ENCODE measurements at regions not wholly inside any gene's neighbourhood (a gene's known extent, or its start where the extent isn't known, plus 50 kb on each side); places are given as distances from the start of the nearest gene placed in this dataset.

DNA sequence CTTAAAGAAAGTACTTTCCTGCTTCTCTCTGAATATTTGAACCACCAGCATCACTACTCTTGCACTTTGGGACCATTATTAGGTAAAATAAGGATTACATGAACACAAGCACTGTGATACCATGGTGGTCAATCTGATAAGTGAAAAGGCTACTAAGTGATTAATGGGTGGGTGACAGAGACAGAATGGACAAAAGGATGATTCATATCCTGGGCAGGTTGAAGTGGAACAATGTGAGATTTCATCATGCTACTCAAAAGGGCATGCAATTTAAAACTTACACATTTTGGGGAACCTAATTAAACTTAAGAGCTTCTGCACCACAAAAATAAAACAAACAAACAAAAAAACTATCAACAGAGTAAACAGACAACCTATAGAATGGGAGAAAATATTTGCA is 172.0 kb upstream of the CD96 start:
- H3K4me1 ChIP-seq (ENCODE audit: insufficient read depth, low read length, severe bottlenecking) = no peaks in the 10 kb centered on the region
- no peak overlapping the region for H3K27ac ChIP-seq (ENCODE audit: low read depth, low read length, poor library complexity, severe bottlenecking)
- no peak overlapping the region for H3K4me2 ChIP-seq (ENCODE audit: low read length)
- H3K9me2 ChIP-seq (ENCODE audit: low read depth, low read length) = no peaks in the 10 kb centered on the region
- H3K27me3 ChIP-seq (ENCODE audit: insufficient read depth, low read length) = no peaks in the 10 kb centered on the region
- no peaks in the 10 kb centered on the region for H4K20me1 ChIP-seq (ENCODE audit: insufficient read depth, low read length)
- H3K9ac ChIP-seq (ENCODE audit: low read length) = no peak overlapping the region
- H3K4me3 ChIP-seq (ENCODE audit: low read depth, low read length, poor library complexity, severe bottlenecking) = no peak overlapping the region
- no peaks in the 10 kb centered on the region for H3K9me3 ChIP-seq (ENCODE audit: low read length)
- no peak overlapping the region for H2AFZ ChIP-seq (ENCODE audit: low read length)
- no peaks in the 10 kb centered on the region for H3F3A ChIP-seq (ENCODE audit: insufficient read depth, low read length)
- no peak for TF ChIP-seq EZH2 (IDR thresholded peaks at IDR 0.05; ENCODE audit: borderline replicate concordance, low read length)
- TF ChIP-seq, protein P1, sequence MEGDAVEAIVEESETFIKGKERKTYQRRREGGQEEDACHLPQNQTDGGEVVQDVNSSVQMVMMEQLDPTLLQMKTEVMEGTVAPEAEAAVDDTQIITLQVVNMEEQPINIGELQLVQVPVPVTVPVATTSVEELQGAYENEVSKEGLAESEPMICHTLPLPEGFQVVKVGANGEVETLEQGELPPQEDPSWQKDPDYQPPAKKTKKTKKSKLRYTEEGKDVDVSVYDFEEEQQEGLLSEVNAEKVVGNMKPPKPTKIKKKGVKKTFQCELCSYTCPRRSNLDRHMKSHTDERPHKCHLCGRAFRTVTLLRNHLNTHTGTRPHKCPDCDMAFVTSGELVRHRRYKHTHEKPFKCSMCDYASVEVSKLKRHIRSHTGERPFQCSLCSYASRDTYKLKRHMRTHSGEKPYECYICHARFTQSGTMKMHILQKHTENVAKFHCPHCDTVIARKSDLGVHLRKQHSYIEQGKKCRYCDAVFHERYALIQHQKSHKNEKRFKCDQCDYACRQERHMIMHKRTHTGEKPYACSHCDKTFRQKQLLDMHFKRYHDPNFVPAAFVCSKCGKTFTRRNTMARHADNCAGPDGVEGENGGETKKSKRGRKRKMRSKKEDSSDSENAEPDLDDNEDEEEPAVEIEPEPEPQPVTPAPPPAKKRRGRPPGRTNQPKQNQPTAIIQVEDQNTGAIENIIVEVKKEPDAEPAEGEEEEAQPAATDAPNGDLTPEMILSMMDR (IDR thresholded peaks at IDR 0.05; ENCODE audit: low read length) = no peak
- no peaks in the 10 kb centered on the region for H3K79me2 ChIP-seq (ENCODE audit: insufficient read depth, low read length)
- H3K36me3 ChIP-seq (ENCODE audit: insufficient read depth, low read length) = no peaks in the 10 kb centered on the region

DNA sequence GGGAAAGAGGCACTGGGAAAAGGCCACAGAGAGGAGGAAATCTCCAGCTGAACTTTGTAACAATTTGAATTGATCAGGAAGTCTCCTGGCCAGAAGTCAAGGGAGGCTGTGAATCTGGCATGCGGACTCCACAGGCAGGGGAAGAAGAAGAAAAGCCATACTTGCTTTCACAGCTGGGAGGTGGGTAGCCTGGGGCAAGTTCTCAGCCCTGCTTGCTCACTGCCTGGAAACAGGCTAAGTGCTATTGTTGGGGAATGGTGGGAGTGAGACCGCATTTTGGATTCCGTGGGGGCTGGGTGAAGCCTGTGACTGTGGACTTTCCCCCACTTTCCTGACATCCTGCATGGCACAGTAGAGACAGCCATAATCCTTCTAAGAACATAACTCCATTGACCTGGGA is 168.8 kb upstream of the CD96 start:
- Histone ChIP-seq H3K79me2 (ENCODE audit: insufficient read depth, low read length) (no peaks in the 10 kb centered on the region), H3K9me3 (ENCODE audit: low read length) (no peaks in the 10 kb centered on the region), H3K27ac (ENCODE audit: low read depth, low read length, poor library complexity, severe bottlenecking) (no peak overlapping the region), H2AFZ (ENCODE audit: low read length) (no peak overlapping the region), H3K4me3 (ENCODE audit: low read depth, low read length, poor library complexity, severe bottlenecking) (no peak overlapping the region), H3K9ac (ENCODE audit: low read length) (no peak overlapping the region), H3F3A (ENCODE audit: insufficient read depth, low read length) (no peaks in the 10 kb centered on the region), H4K20me1 (ENCODE audit: insufficient read depth, low read length) (no peaks in the 10 kb centered on the region), H3K36me3 (ENCODE audit: insufficient read depth, low read length) (no peaks in the 10 kb centered on the region), H3K9me2 (ENCODE audit: low read depth, low read length) (no peaks in the 10 kb centered on the region), H3K4me1 (ENCODE audit: insufficient read depth, low read length, severe bottlenecking) (no peaks in the 10 kb centered on the region), H3K4me2 (ENCODE audit: low read length) (no peak overlapping the region), H3K27me3 (ENCODE audit: insufficient read depth, low read length) (no peaks in the 10 kb centered on the region)
- TF ChIP-seq, protein P1 (IDR thresholded peaks at IDR 0.05; ENCODE audit: low read length) = no peak
- TF ChIP-seq EZH2 (IDR thresholded peaks at IDR 0.05; ENCODE audit: borderline replicate concordance, low read length) = no peak

DNA sequence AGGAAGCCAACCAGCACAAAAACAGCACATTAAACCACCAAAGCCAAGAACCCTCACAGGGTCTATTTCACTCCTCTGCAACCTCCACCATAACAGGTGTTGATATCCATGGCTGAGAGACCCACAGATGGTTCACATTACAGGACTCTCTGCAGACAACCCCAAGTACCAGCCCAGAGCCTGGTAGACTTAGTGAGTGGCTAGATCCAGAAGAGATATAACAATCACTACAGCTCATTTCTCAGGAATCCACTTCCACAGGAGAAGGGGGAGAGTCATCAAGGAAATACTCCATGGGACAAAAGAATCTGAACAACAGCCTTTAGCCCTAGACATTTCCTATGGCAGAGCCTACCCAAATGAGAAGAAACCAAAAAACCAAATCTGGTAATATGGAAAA is 168.1 kb upstream of the CD96 start:
- H3K4me2 ChIP-seq (ENCODE audit: low read length) = no peak overlapping the region
- no peaks in the 10 kb centered on the region for H3K4me1 ChIP-seq (ENCODE audit: insufficient read depth, low read length, severe bottlenecking)
- H3F3A ChIP-seq (ENCODE audit: insufficient read depth, low read length) = no peaks in the 10 kb centered on the region
- H3K4me3 ChIP-seq (ENCODE audit: low read depth, low read length, poor library complexity, severe bottlenecking) = no peak overlapping the region
- TF ChIP-seq EZH2 (IDR thresholded peaks at IDR 0.05; ENCODE audit: borderline replicate concordance, low read length) = no peak
- TF ChIP-seq, protein P1 (IDR thresholded peaks at IDR 0.05; ENCODE audit: low read length) = no peak
- no peak overlapping the region for H3K9ac ChIP-seq (ENCODE audit: low read length)
- no peaks in the 10 kb centered on the region for H3K9me3 ChIP-seq (ENCODE audit: low read length)
- H3K36me3 ChIP-seq (ENCODE audit: insufficient read depth, low read length) = no peaks in the 10 kb centered on the region
- H3K27ac ChIP-seq (ENCODE audit: low read depth, low read length, poor library complexity, severe bottlenecking) = no peak overlapping the region
- H2AFZ ChIP-seq (ENCODE audit: low read length) = no peak overlapping the region
- H3K79me2 ChIP-seq (ENCODE audit: insufficient read depth, low read length) = no peaks in the 10 kb centered on the region
- no peaks in the 10 kb centered on the region for H3K9me2 ChIP-seq (ENCODE audit: low read depth, low read length)
- no peaks in the 10 kb centered on the region for H3K27me3 ChIP-seq (ENCODE audit: insufficient read depth, low read length)
- H4K20me1 ChIP-seq (ENCODE audit: insufficient read depth, low read length) = no peaks in the 10 kb centered on the region
